Gastrocnemius medialis (tissue), 4 donors: ENCODE measurements at regions not wholly inside any gene's neighbourhood (a gene's known extent, or its start where the extent isn't known, plus 50 kb on each side); places are given as distances from the start of the nearest gene placed in this dataset.

Source experiments
- ATAC-seq, 2 donors: fragments of 150-250 bp; one replicate each; pipeline ENCODE4 v1.9.1; 2016
- DNase-seq, 2 donors: peaks; one replicate each; pipeline ENCODE4 v3.0.0-alpha.2; 2019
- H3K27ac ChIP-seq, 4 donors: fragments of 200-600 bp; sonication (generic); 1 replicate in 1 of 4; 2 replicates in 3 of 4; pipeline ENCODE4 v1.5.1; 2016 to 2018; ENCODE audit warnings: mild to moderate bottlenecking in 2 of 4, moderate library complexity in 1 of 4
- H3K27me3 ChIP-seq, 3 donors: fragments of 200-600 bp; sonication (generic) in 2 of 3; 1 replicate in 1 of 3; 2 replicates in 2 of 3; pipeline versions ENCODE4 v1.5.1 to v1.6.0; 2016 to 2019; ENCODE audit warnings: mild to moderate bottlenecking in 1 of 3, moderate library complexity in 1 of 3
- H3K36me3 ChIP-seq, 2 donors: fragments of 200-600 bp; sonication (generic) in 1 of 2; one replicate each; pipeline ENCODE4 v1.5.1; 2017 to 2018
- H3K4me1 ChIP-seq, 2 donors: fragments of 200-600 bp; sonication (generic) in 1 of 2; one replicate each; pipeline ENCODE4 v1.5.1; 2016 to 2017; ENCODE audit warnings: mild to moderate bottlenecking in 2 of 2
- H3K4me3 ChIP-seq, 4 donors: fragments of 200-600 bp; sonication (generic) in 3 of 4; 1 replicate in 1 of 4; 2 replicates in 3 of 4; pipeline ENCODE4 v1.5.1; 2016 to 2019; ENCODE audit warnings: mild to moderate bottlenecking in 2 of 4
- H3K9me3 ChIP-seq, 3 donors: fragments of 200-600 bp; sonication (generic) in 2 of 3; 1 replicate in 1 of 3; 2 replicates in 2 of 3; pipeline ENCODE4 v1.5.1; 2016 to 2019
- POLR2A ChIP-seq, 2 donors: fragments of 450-650 bp; IDR thresholded peaks; one replicate each; pipeline ENCODE4 v1.6.1; 2017; ENCODE audit warnings: antibody characterized with exemption in 2 of 2, mild to moderate bottlenecking in 2 of 2, moderate library complexity in 2 of 2
- in situ Hi-C, 4 donors: fragments of 200-750 bp; cut with MboI; loops; one replicate each; pipeline versions ENCODE4 v1.15.0 to v1.8.0; 2017; ENCODE audit warnings: low sequenced_read_pairs in 4 of 4
- intact Hi-C: fragments of 100-400 bp; cut with DNase I; formaldehyde crosslinking; loops from one replicate; pipeline ENCODE4 v1.15.1; 2023; ENCODE audit warnings: low total_unique reads
- TF ChIP-seq, protein P1 (sequence below), 5 experiments: fragments of 450-650 bp in 3 of 5; fragments of 200-600 bp in 2 of 5; sonication (generic) in 2 of 5; IDR thresholded peaks in 4 of 5; conservative IDR thresholded peaks in 1 of 5; 1 replicate in 4 of 5; 2 replicates in 1 of 5; pipeline ENCODE4 v1.5.1; 2016 to 2019; ENCODE audit warnings: antibody characterized with exemption in 5 of 5, mild to moderate bottlenecking in 3 of 5, moderate library complexity in 3 of 5

DNA sequence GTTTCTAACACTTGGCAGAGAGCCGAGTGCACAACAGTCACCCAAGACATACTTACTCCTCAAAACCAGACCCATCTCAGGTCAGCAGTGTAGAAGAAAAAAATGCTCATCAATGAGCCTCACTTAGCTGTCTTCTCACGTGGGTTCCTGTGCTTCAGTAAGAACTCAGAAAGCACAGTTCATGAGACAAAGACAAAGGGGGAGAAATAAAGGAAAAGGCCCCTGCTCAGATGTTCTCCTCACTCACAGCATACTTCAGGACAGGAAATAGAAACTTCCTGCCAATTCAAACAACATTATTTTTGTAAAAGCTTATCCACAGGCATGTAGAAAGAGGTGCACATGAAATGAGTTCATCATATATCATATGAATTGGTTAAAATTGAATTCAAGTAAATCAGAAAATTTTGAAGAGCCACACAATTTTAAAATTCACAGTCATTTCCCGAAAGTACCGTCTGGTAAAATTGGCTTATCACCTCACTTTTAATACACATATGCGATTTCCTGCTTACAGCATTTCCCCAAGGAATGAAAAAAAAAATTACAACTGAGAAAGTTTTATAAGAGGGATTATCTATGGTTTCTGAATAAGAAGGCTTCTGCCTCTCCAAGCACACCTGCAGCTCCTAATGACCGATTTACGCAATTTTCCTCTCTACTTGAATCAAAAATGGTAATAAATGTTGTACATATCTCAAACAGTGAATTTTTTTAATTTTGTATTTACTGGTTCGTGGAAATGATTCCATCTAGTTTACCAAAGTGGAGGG is 328.3 kb downstream of the TMEM167A start:
- in situ Hi-C loops, result no loop called here
- no peak overlapping the region for H3K4me3 ChIP-seq
- DNase-seq, result no peak
- no peaks in the 10 kb centered on the region for H3K36me3 ChIP-seq
- TF ChIP-seq, protein P1, sequence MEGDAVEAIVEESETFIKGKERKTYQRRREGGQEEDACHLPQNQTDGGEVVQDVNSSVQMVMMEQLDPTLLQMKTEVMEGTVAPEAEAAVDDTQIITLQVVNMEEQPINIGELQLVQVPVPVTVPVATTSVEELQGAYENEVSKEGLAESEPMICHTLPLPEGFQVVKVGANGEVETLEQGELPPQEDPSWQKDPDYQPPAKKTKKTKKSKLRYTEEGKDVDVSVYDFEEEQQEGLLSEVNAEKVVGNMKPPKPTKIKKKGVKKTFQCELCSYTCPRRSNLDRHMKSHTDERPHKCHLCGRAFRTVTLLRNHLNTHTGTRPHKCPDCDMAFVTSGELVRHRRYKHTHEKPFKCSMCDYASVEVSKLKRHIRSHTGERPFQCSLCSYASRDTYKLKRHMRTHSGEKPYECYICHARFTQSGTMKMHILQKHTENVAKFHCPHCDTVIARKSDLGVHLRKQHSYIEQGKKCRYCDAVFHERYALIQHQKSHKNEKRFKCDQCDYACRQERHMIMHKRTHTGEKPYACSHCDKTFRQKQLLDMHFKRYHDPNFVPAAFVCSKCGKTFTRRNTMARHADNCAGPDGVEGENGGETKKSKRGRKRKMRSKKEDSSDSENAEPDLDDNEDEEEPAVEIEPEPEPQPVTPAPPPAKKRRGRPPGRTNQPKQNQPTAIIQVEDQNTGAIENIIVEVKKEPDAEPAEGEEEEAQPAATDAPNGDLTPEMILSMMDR (IDR thresholded peaks at IDR 0.05 in 4 of 5, conservative IDR thresholded peaks at IDR 0.05 in 1 of 5), result no peak
- TF ChIP-seq POLR2A (IDR thresholded peaks at IDR 0.05), result no peak
- peaks cover 0 to 3% of the 10 kb centered on the region in 2 donors for H3K4me1 ChIP-seq
- H3K27me3 ChIP-seq, result no peaks in the 10 kb centered on the region
- no peak overlapping the region for H3K27ac ChIP-seq
- intact Hi-C loops, result no loop called here
- no peaks in the 10 kb centered on the region for H3K9me3 ChIP-seq
- ATAC-seq, result no peak

DNA sequence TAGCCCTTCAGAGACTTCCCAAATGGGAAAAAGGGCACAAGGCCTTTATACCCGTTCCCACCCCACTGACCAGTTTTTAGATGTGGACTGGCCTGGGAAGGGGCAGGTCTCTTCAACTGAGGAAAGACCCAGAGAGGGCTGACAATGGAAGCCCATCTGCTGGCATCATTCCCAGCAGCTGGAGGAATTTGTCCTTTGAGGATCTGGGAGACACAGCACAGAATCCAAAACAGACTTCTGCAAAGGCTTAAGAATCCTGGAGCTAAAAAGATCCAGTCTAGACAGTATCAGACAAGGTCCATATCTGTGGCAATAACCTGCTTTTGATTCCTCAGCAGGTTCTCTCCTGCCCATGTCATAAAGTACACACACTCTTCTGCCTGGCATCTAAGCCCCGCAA is 329.2 kb downstream of the TMEM167A start:
- in situ Hi-C loops, result no loop called here
- Histone ChIP-seq H3K36me3 (no peaks in the 10 kb centered on the region), H3K27me3 (no peaks in the 10 kb centered on the region), H3K27ac (no peak overlapping the region), H3K4me1 (peaks cover 0 to 3% of the 10 kb centered on the region in 2 donors), H3K4me3 (no peak overlapping the region), H3K9me3 (no peaks in the 10 kb centered on the region)
- TF ChIP-seq POLR2A (IDR thresholded peaks at IDR 0.05), result no peak
- TF ChIP-seq, protein P1 (IDR thresholded peaks at IDR 0.05 in 4 of 5, conservative IDR thresholded peaks at IDR 0.05 in 1 of 5), result no peak
- DNase-seq (no peak), ATAC-seq (no peak)
- intact Hi-C loops, result no loop called here

DNA sequence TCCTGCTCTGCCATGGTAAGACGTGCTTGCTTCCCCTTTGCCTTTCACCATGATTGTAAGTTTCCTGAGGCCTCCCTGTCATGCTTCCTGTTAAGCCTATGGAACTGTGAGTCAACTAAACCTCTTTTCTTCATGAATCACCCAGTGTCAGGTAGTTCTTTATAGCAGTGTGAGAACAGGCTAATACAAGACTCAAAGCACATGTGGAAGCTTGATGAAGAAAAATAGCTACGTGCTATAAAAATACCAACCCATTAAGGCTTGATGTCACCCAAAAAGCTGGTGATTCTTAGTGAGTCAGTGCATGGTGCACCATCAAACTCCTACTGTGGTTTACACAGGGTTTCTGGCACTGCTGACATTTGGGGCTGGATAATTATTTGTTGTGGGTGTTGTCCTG is 332.2 kb downstream of the TMEM167A start:
- intact Hi-C loops, result no loop called here
- in situ Hi-C loops, result no loop called here
- H3K27me3 ChIP-seq, result no peaks in the 10 kb centered on the region
- no peak overlapping the region for H3K27ac ChIP-seq
- no peak for DNase-seq
- peaks cover 0 to 3% of the 10 kb centered on the region in 2 donors for H3K4me1 ChIP-seq
- no peak overlapping the region for H3K4me3 ChIP-seq
- no peak for TF ChIP-seq POLR2A (IDR thresholded peaks at IDR 0.05)
- TF ChIP-seq, protein P1 (IDR thresholded peaks at IDR 0.05 in 4 of 5, conservative IDR thresholded peaks at IDR 0.05 in 1 of 5), result no peak
- ATAC-seq, result no peak
- H3K9me3 ChIP-seq, result no peaks in the 10 kb centered on the region
- no peaks in the 10 kb centered on the region for H3K36me3 ChIP-seq

DNA sequence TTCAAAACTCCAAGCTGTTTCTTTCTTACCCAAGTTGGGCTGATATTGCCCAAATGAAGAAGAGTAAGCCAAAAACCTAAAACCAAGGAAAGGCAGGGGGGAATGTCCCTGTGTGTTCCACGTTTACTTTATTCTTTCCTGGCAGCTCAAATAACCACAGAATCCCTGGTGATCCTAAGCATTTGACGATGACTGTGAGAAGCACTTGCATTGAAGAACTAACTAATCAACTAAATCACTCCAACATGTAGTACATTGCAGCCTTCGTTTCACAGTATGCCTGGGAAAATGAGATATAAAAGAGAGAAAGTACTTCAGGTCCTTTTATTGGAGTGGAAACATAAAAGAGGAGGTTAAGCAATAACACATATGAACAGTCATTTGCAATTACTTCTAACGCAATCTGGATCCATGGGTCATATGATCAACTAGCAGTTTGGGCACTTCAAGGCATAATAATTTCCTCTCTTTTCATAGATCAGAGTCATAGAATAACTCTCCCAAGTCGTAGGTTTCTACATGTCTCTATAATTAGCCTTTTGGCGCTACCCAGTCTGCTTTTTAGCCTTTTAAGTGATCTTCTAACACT is 338.4 kb downstream of the TMEM167A start:
- no peak for ATAC-seq
- Histone ChIP-seq H3K27ac (no peak overlapping the region), H3K27me3 (no peaks in the 10 kb centered on the region), H3K4me1 (no peaks in the 10 kb centered on the region), H3K9me3 (no peaks in the 10 kb centered on the region), H3K36me3 (no peaks in the 10 kb centered on the region), H3K4me3 (no peak overlapping the region)
- TF ChIP-seq POLR2A (IDR thresholded peaks at IDR 0.05), result no peak
- TF ChIP-seq, protein P1 (IDR thresholded peaks at IDR 0.05 in 4 of 5, conservative IDR thresholded peaks at IDR 0.05 in 1 of 5), result no peak
- intact Hi-C loops (no loop called here), in situ Hi-C loops (no loop called here)
- no peak for DNase-seq
